B cell (primary cell): ENCODE measurements at regions not wholly inside any gene's neighbourhood (a gene's known extent, or its start where the extent isn't known, plus 50 kb on each side); places are given as distances from the start of the nearest gene placed in this dataset.
"Not testable (repeated sequence)": the region's sequence is repeated elsewhere in the genome, so short reads cannot be mapped to it uniquely, and the experiment has no call there.

Experiments used
- ATAC-seq: fragments of 200-7000 bp; cut with Tn5 transposase; one replicate; pipeline ENCODE4 v1.10.0; 2021; ENCODE audit warnings: low read depth, mild to moderate bottlenecking, moderate number of reproducible peaks, moderate library complexity
- CTCF ChIA-PET: fragments of 350-600 bp; sonication (Branson Sonifier 250); formaldehyde crosslinking; loops from one replicate; lab custom pipeline; 2021; ENCODE audit warnings: antibody characterized with exemption, inconsistent platforms; lab: Charles Lee
- POLR2A ChIA-PET: fragments of 350-600 bp; sonication (Branson Sonifier 250); formaldehyde crosslinking; loops from one replicate; lab custom pipeline; 2021; ENCODE audit warnings: antibody characterized with exemption; lab: Charles Lee
- DNase-seq: peaks from one replicate; pipeline ENCODE4 v3.0.0; 2013
- H2AFZ ChIP-seq: 2 replicates; pipeline ENCODE4 v1.6.1; 2012; ENCODE audit warnings: mild to moderate bottlenecking, low read depth, low read length; ENCODE audit not compliant: insufficient read depth, poor library complexity, severe bottlenecking
- H3K27ac ChIP-seq, 2 donors: 1 replicate in 1 of 2; 2 replicates in 1 of 2; pipeline ENCODE4 v1.5.1; 2012 to 2013; ENCODE audit warnings: low read length in 2 of 2, mild to moderate bottlenecking in 2 of 2, moderate library complexity in 1 of 2
- H3K27me3 ChIP-seq, 4 experiments: fragments of 200-600 bp in 1 of 4; sonication (generic) in 1 of 4; replicated peaks in 1 of 4; 1 replicate in 2 of 4; 2 replicates in 2 of 4; pipeline versions ENCODE4 v1.6.1 to v1.7.0; 2013 to 2016; ENCODE audit warnings: low read length in 3 of 4, mild to moderate bottlenecking in 2 of 4, mixed read lengths in 1 of 4, moderate library complexity in 1 of 4; ENCODE audit not compliant: insufficient read depth in 4 of 4, control insufficient read depth in 3 of 4; ENCODE audit errors: control extremely low read depth in 1 of 4
- H3K36me3 ChIP-seq, 2 experiments: replicated peaks in 1 of 2; 1 replicate in 1 of 2; 2 replicates in 1 of 2; pipeline versions ENCODE4 v1.6.1 to v1.7.1; 2013; ENCODE audit warnings: low read length in 1 of 2; ENCODE audit not compliant: insufficient read depth in 2 of 2, control insufficient read depth in 1 of 2; ENCODE audit errors: control extremely low read depth in 1 of 2, extremely low read depth in 1 of 2
- H3K4me1 ChIP-seq, 2 donors: fragments of 200-600 bp in 1 of 2; sonication (generic) in 1 of 2; 1 replicate in 1 of 2; 2 replicates in 1 of 2; pipeline versions ENCODE4 v1.5.1 to v1.6.1; 2013 to 2017; ENCODE audit warnings: low read length in 2 of 2; ENCODE audit not compliant: control insufficient read depth in 2 of 2, insufficient read depth in 2 of 2
- H3K4me2 ChIP-seq: replicated peaks from 2 replicates; pipeline ENCODE3; 2012; ENCODE audit warnings: mild to moderate bottlenecking, low read depth, low read length; ENCODE audit not compliant: poor library complexity, severe bottlenecking
- H3K4me3 ChIP-seq, 5 experiments: fragments of 200-600 bp in 1 of 5; sonication (generic) in 1 of 5; 1 replicate in 3 of 5; 2 replicates in 2 of 5; pipeline versions ENCODE4 v1.5.1 to v1.7.0; 2011 to 2016; ENCODE audit warnings: low read length in 4 of 5, mild to moderate bottlenecking in 4 of 5, low read depth in 2 of 5, control low read depth in 1 of 5, moderate library complexity in 1 of 5; ENCODE audit not compliant: insufficient read depth in 1 of 5; ENCODE audit errors: control extremely low read depth in 1 of 5, extremely low read depth in 1 of 5
- H3K79me2 ChIP-seq: fragments of 200-600 bp; sonication (generic); one replicate; pipeline ENCODE4 v1.6.0; 2016; ENCODE audit warnings: low read length; ENCODE audit not compliant: control insufficient read depth, insufficient read depth
- H3K9ac ChIP-seq: fragments of 200-600 bp; sonication (generic); 2 replicates; pipeline ENCODE4 v1.6.1; 2017; ENCODE audit warnings: mild to moderate bottlenecking, low read length, moderate library complexity
- H3K9me3 ChIP-seq, 3 donors: one replicate each; pipeline versions ENCODE4 v1.6.1 to v1.7.1; 2013; ENCODE audit warnings: low read length in 2 of 3; ENCODE audit not compliant: control insufficient read depth in 2 of 3, insufficient read depth in 1 of 3; ENCODE audit errors: control extremely low read depth in 1 of 3
- H4K20me1 ChIP-seq: 2 replicates; pipeline ENCODE4 v1.6.0; 2012; ENCODE audit warnings: mild to moderate bottlenecking, low read length; ENCODE audit not compliant: insufficient read depth, control insufficient read depth, poor library complexity, severe bottlenecking
- H3K27ac Mint-ChIP-seq: one replicate; pipeline ENCODE4 v1.8.0; 2021; ENCODE audit warnings: mixed read lengths
- H3K27me3 Mint-ChIP-seq: one replicate; pipeline ENCODE4 v1.8.0; 2021; ENCODE audit warnings: mixed read lengths
- H3K4me1 Mint-ChIP-seq: one replicate; pipeline ENCODE4 v1.8.0; 2021; ENCODE audit warnings: mixed read lengths
- H3K4me3 Mint-ChIP-seq: one replicate; pipeline ENCODE4 v1.8.0; 2021; ENCODE audit warnings: mixed read lengths
- H3K9me3 Mint-ChIP-seq: one replicate; pipeline ENCODE4 v1.8.0; 2022; ENCODE audit warnings: mixed read lengths; ENCODE audit not compliant: insufficient read depth
- EZH2 ChIP-seq: IDR thresholded peaks from 2 replicates; pipeline ENCODE4 v1.6.1; 2012; ENCODE audit warnings: borderline replicate concordance, low read depth, mild to moderate bottlenecking, moderate library complexity, low read length; ENCODE audit not compliant: insufficient read depth, poor library complexity, severe bottlenecking
- WGBS: methylation state at CpG from one replicate; pipeline ENCODE4 v1.1.5; 2013; ENCODE audit warnings: missing lambda C conversion rate; ENCODE audit not compliant: insufficient coverage; 5-methylcytosine and 5-hydroxymethylcytosine counted together
- intact Hi-C: fragments of 100-400 bp; cut with micrococcal nuclease; formaldehyde crosslinking; loops from one replicate; pipeline ENCODE4 v1.10.0; 2022
- TF ChIP-seq, protein P1 (sequence below): fragments of 200-600 bp; IDR thresholded peaks from one replicate; pipeline ENCODE4 v1.8.0; 2022; ENCODE audit warnings: antibody characterized with exemption, mild to moderate bottlenecking

DNA sequence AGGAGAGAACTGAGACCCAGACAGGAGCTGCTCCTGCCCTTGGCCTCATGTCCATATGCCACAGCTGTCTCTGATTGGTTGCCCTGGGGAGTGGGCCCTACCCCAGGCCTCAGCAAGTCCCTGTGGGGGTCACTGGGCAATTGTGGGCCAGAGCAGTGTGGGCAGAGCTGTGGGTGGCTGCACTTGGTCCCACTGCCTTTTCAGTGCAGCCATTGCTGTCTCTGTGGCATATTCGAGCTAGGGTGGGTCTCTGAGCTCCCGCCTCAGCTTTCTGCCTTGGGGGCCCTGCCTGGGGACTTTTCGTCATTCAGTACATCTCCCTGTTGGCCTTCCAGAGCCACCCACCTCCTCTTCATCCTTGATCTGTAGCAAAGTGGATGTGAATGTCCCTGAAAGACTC is 69.8 kb upstream of the LRPAP1 start:
- POLR2A ChIA-PET, result no interaction called here
- no peak overlapping the region for H3K4me2 ChIP-seq

DNA sequence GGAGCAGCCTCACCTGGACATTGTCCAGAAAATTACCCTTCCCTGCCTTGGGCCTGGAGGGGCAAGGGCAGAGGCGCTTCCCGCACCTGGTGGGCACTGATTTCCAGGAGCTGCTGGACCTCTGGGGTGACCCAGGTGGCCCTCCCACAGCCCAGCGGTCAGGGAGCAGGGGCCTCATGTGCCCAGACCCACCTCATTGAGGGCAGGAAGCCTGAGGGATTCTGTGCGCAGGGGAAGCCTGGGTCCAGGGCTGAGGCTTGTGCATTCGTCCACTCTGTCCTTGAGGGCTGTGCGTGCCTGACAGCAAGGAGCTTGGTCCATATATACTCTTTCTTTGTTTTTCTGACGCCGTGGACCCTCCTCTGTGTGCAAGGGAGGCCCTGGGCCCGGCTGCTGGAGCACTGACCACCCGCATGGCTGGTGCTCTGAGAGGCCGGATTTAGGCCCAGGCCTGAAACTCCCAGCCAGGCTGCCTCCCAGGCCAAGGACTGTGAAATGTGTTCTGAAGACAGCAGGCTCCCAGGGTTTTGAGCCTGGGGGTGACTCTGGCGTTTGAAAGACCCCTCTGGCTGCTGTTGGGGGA is 69.0 kb upstream of the LRPAP1 start:
- H3K4me2 ChIP-seq, H3K27ac Mint-ChIP-seq, H3K4me1 ChIP-seq, H3K4me1 Mint-ChIP-seq, H3K27me3 ChIP-seq, H3K4me3 Mint-ChIP-seq, intact Hi-C loops, H2AFZ ChIP-seq, H3K9me3 Mint-ChIP-seq, H4K20me1 ChIP-seq, ATAC-seq, H3K79me2 ChIP-seq, H3K9ac ChIP-seq, H3K27me3 Mint-ChIP-seq, H3K27ac ChIP-seq, H3K36me3 ChIP-seq, CTCF ChIA-PET, H3K4me3 ChIP-seq, DNase-seq: not testable (repeated sequence)
- POLR2A ChIA-PET, result interaction anchor here (0.6 kb wide), 1 partner anchor 893 kb away, joined by 3 read pairs; no protein-coding TSS in a partner anchor
- 89% methylated on average over 12 of the region's 12 CpGs for WGBS
- H3K9me3 ChIP-seq, result peaks cover 0 to 23% (median 0%) of the 10 kb centered on the region in 3 donors

More for the DNA sequence above, 69.8 kb upstream of the LRPAP1 start:
- Histone ChIP-seq H3K27ac (no peak overlapping the region), H3K79me2 (no peaks in the 10 kb centered on the region), H3K27me3 (peaks cover 0 to 3% (median 0%) of the 10 kb centered on the region in 4 experiments), H4K20me1 (no peaks in the 10 kb centered on the region), H3K36me3 (no peaks in the 10 kb centered on the region), H3K4me1 (no peaks in the 10 kb centered on the region), H2AFZ (no peak overlapping the region), H3K9me3 (peaks cover 0 to 23% (median 0%) of the 10 kb centered on the region in 3 donors), H3K9ac (no peak overlapping the region), H3K4me3 (no peak overlapping the region)
- H3K27ac Mint-ChIP-seq, result no peak overlapping the region
- DNase-seq (no peak), ATAC-seq (no peak)
- TF ChIP-seq, protein P1, sequence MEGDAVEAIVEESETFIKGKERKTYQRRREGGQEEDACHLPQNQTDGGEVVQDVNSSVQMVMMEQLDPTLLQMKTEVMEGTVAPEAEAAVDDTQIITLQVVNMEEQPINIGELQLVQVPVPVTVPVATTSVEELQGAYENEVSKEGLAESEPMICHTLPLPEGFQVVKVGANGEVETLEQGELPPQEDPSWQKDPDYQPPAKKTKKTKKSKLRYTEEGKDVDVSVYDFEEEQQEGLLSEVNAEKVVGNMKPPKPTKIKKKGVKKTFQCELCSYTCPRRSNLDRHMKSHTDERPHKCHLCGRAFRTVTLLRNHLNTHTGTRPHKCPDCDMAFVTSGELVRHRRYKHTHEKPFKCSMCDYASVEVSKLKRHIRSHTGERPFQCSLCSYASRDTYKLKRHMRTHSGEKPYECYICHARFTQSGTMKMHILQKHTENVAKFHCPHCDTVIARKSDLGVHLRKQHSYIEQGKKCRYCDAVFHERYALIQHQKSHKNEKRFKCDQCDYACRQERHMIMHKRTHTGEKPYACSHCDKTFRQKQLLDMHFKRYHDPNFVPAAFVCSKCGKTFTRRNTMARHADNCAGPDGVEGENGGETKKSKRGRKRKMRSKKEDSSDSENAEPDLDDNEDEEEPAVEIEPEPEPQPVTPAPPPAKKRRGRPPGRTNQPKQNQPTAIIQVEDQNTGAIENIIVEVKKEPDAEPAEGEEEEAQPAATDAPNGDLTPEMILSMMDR, result no peak
- no peak for TF ChIP-seq EZH2
- H3K9me3 Mint-ChIP-seq, result no peaks in the 10 kb centered on the region
- H3K27me3 Mint-ChIP-seq, result no peaks in the 10 kb centered on the region
- CTCF ChIA-PET, result no interaction called here
- 40% methylated on average over 1 of the region's 3 CpGs for WGBS
- intact Hi-C loops, result no loop called here
- H3K4me1 Mint-ChIP-seq, result no peaks in the 10 kb centered on the region
- H3K4me3 Mint-ChIP-seq, result no peak overlapping the region
